ENCODE measurements at regions not wholly inside any gene's neighbourhood (a gene's known extent, or its start where the extent isn't known, plus 50 kb on each side); places are given as distances from the start of the nearest gene placed in this dataset.

DNA sequence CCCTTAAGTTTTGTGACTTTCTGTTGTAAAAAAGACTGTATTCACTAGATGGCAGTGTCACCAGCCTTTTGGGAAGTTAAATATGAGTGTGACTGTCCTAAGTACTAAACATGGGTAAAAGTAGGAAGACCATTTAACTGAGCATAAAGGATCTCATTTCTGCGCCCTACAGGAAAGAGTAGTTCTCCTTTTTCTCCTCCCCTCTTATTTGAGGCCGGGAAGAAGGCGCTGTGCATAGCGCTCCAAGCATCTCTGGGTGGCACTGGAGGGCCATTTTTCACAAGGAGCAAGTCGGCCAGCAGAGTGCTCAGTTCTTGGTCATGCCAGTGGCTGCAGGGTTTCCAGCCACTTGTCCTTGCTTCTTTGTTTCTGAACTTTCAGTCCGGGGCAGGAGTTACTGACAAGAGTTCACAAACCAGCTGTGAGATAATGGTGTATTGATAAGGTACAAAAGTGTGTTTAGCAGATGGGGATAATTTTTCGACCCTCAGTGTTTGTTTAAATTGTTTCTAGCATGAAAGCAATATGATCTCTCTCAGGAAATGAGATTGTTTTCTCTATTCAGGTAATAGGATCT is 227.6 kb upstream of the DMRT1 start (continued):
- TF ChIP-seq ZNF891 (CRISPR knock-in tag; IDR thresholded peaks at IDR 0.05) (no peak), BCL6 (CRISPR knock-in tag; IDR thresholded peaks at IDR 0.05) (peak; percentile 34; the same call in 1 of the 2 replicates), KLF11 (CRISPR knock-in tag; IDR thresholded peaks at IDR 0.05) (no peak), IRF2 (CRISPR knock-in tag; IDR thresholded peaks at IDR 0.05) (peak; percentile 53; the same call in 1 of the 2 replicates), ATF1 (CRISPR knock-in tag; IDR thresholded peaks at IDR 0.05) (peak; percentile 62), TCF7L2 (IDR thresholded peaks at IDR 0.05; ENCODE audit: low read depth, low read length) (no peak), PRPF4 (IDR thresholded peaks at IDR 0.05; ENCODE audit: low read depth, low read length, poor library complexity, severe bottlenecking) (no peak), ZNF121 (CRISPR knock-in tag; IDR thresholded peaks at IDR 0.05) (peak; percentile 50; the same call in 1 of the 2 replicates), ZNF207 (IDR thresholded peaks at IDR 0.05; ENCODE audit: borderline replicate concordance) (no peak), FOXP1 (IDR thresholded peaks at IDR 0.05) (no peak), FOXP1 (CRISPR knock-in tag; IDR thresholded peaks at IDR 0.05) (0 out of 2 replicates have a peak, but pooled peaks have one; percentile 19), ATF7-NPFF (CRISPR knock-in tag; IDR thresholded peaks at IDR 0.05; ENCODE audit: low read depth) (peak; percentile 69), BRD4 (CRISPR knock-in tag; IDR thresholded peaks at IDR 0.05) (0 out of 2 replicates have a peak, but pooled peaks have one; percentile 37), NCOA2 (CRISPR knock-in tag; IDR thresholded peaks at IDR 0.05) (peak; percentile 67), TCF7 (IDR thresholded peaks at IDR 0.05; ENCODE audit: low read depth) (no peak), PHF8 (CRISPR knock-in tag; IDR thresholded peaks at IDR 0.05) (0 out of 2 replicates have a peak, but pooled peaks have one; percentile 23), ESRRA (CRISPR knock-in tag; IDR thresholded peaks at IDR 0.05; ENCODE audit: low read depth) (peak; percentile 60; the same call in 1 of the 2 replicates), ETV6 (CRISPR knock-in tag; conservative IDR thresholded peaks at IDR 0.05) (no peak), ZNF850 (CRISPR knock-in tag; conservative IDR thresholded peaks at IDR 0.05) (no peak), GFI1 (CRISPR knock-in tag; IDR thresholded peaks at IDR 0.05; ENCODE audit: borderline replicate concordance) (peak; percentile 42; the same call in 1 of the 2 replicates), TBL1XR1 (IDR thresholded peaks at IDR 0.05; ENCODE audit: borderline replicate concordance, low read length, partially characterized antibody) (no peak), MXD4 (CRISPR knock-in tag; IDR thresholded peaks at IDR 0.05) (0 out of 2 replicates have a peak, but pooled peaks have one; percentile 26), SMARCC2 (IDR thresholded peaks at IDR 0.05) (no peak), ZNF563 (CRISPR knock-in tag; IDR thresholded peaks at IDR 0.05) (no peak)
- TF ChIP-seq, protein P1, sequence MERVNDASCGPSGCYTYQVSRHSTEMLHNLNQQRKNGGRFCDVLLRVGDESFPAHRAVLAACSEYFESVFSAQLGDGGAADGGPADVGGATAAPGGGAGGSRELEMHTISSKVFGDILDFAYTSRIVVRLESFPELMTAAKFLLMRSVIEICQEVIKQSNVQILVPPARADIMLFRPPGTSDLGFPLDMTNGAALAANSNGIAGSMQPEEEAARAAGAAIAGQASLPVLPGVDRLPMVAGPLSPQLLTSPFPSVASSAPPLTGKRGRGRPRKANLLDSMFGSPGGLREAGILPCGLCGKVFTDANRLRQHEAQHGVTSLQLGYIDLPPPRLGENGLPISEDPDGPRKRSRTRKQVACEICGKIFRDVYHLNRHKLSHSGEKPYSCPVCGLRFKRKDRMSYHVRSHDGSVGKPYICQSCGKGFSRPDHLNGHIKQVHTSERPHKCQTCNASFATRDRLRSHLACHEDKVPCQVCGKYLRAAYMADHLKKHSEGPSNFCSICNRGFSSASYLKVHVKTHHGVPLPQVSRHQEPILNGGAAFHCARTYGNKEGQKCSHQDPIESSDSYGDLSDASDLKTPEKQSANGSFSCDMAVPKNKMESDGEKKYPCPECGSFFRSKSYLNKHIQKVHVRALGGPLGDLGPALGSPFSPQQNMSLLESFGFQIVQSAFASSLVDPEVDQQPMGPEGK (CRISPR knock-in tag; IDR thresholded peaks at IDR 0.05), result peak; percentile 43; the same call in 1 of the 2 replicates
- TF ChIP-seq, protein P2, sequence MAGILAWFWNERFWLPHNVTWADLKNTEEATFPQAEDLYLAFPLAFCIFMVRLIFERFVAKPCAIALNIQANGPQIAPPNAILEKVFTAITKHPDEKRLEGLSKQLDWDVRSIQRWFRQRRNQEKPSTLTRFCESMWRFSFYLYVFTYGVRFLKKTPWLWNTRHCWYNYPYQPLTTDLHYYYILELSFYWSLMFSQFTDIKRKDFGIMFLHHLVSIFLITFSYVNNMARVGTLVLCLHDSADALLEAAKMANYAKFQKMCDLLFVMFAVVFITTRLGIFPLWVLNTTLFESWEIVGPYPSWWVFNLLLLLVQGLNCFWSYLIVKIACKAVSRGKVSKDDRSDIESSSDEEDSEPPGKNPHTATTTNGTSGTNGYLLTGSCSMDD (CRISPR knock-in tag; IDR thresholded peaks at IDR 0.05), result no peak
- TF ChIP-seq, protein P3, sequence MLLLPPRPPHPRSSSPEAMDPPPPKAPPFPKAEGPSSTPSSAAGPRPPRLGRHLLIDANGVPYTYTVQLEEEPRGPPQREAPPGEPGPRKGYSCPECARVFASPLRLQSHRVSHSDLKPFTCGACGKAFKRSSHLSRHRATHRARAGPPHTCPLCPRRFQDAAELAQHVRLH (CRISPR knock-in tag; IDR thresholded peaks at IDR 0.05; ENCODE audit: borderline replicate concordance, low read depth), result 0 out of 2 replicates have a peak, but pooled peaks have one; percentile 60
- TF ChIP-seq, protein P4, sequence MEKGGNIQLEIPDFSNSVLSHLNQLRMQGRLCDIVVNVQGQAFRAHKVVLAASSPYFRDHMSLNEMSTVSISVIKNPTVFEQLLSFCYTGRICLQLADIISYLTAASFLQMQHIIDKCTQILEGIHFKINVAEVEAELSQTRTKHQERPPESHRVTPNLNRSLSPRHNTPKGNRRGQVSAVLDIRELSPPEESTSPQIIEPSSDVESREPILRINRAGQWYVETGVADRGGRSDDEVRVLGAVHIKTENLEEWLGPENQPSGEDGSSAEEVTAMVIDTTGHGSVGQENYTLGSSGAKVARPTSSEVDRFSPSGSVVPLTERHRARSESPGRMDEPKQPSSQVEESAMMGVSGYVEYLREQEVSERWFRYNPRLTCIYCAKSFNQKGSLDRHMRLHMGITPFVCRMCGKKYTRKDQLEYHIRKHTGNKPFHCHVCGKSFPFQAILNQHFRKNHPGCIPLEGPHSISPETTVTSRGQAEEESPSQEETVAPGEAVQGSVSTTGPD (CRISPR knock-in tag; IDR thresholded peaks at IDR 0.05), result no peak

All from HepG2 (cell line).